GM18861 (cell line): ENCODE measurements at regions not wholly inside any gene's neighbourhood (a gene's known extent, or its start where the extent isn't known, plus 50 kb on each side); places are given as distances from the start of the nearest gene placed in this dataset.

ENCODE experiments used
- ATAC-seq: cut with Tn5 transposase; IDR thresholded peaks from one replicate; pipeline ENCODE4 v1.9.1; 2021; ENCODE audit not compliant: unreplicated experiment

GRCh38 chr12:92537290-92537960 is 165.4 kb upstream of the PLEKHG7 start:
- no peak for ATAC-seq

DNA sequence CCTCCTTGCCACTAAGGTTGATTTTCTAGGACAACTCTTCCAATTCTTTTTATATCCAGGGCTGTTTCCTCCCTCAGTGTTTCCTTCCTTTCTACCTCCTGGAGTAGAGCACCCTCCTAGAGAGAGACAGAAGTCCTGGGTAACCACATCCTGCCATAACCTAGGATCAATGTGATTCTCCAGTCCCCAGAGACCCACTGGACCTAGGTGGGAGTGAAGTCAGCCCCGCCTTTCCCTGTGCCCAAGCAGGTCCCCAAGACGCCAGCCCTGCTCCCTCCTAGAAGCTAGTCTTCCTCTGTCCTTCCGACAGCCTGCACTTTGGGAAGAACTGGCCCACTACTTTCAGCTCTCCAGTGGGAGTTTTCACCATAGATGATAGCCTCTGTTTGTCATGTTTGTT is 166.8 kb upstream of the PLEKHG7 start:
- no peak for ATAC-seq

GRCh38 chr12:92533280-92533890 is 169.4 kb upstream of the PLEKHG7 start:
- no peak for ATAC-seq

DNA sequence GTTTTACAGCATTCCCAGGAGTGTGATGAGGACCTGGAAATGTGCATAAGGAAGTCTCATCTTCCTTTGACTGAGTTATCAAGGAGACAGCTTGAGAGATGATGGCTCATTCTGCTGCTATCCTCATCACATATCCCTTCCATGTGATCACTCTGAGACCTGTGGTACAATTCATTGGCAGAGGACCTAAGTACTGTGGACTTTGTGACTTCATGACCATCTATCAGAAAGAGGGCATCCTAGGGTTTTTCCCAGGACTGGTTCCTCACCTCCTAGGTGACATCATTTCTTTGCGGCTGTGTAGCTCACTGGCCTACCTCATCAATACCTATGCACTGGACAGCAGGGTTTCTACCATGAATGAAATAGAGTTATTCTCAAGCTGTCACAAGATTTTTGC is 172.1 kb upstream of the PLEKHG7 start:
- ATAC-seq = no peak

DNA sequence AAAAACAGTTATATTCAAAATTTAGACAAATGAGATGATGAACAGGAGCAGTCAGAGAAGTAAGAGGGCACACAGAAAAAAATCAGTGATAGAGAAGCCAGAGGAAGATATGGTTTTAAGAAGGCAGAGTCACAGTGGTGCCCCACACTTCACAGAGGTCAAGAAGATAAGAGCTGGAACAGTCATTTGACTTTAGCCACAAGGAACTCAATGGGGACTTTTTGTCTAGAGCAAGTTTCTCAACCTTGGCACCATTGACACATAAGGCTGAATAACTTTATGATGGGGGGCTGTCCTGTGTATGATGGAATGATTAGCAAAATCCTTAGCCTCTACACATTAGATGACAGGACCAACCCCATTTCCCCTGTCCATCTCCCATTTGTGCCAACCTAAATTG is 172.8 kb upstream of the PLEKHG7 start:
- peak; percentile 54 for ATAC-seq

DNA sequence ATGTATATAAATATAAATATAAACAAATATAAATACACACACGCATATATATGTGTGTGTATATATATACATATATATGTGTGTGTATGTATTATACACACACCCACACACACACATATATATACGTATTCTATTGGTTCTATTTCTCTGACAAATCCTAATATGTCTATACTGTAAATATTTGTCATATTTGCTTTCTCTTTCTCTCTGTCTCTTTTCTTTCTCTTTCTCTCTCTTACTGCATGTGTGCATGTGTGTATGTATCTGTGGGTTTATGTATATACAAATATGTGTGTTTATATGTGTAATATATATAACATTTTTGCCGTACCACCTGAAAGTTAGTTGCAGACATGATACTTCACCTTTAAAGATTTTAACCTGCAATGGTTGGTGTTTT is 174.2 kb upstream of the PLEKHG7 start:
- ATAC-seq = no peak

GRCh38 chr12:92528097-92528496 is 174.7 kb upstream of the PLEKHG7 start:
- ATAC-seq = no peak

DNA sequence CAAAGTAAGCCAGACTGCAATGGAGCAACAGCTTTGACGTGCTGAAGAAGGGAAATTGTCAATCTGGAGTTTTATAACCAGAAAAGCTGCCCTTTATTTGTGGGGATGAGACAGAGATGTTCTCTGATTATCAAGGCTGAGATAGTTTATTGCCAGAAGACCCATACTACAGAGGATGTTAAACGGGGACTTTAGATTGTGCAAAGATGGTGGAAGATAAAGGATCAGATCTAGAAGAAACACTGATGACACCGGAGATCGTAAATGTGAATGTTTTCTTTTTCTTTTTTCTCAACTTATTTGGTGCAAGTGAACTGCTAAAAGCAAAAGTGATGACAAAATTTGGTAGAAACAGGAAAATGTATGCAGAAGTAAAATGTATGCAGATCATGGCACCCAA is 178.3 kb upstream of the PLEKHG7 start:
- ATAC-seq = no peak

GRCh38 chr12:92520511-92520910 is 182.3 kb upstream of the PLEKHG7 start:
- ATAC-seq = no peak

DNA sequence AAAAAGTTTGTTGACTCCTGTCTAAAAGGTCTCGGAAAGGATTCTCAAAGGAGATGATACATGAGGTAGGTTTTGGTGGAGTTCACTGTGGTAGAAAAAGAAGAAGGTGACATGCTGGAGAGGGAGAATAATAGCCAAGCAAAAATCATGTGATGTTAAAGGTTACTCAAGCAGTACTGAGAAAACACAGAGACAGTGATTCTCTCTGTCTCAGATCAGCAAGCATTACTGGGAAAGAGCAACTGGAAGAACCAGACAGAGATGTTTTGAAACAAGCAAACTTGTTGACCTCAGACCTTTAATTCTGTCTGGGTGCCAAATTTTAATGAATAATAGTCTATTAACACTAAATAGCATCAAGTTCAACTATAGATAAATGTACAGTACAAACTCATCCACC is 183.5 kb upstream of the PLEKHG7 start:
- ATAC-seq = no peak

DNA sequence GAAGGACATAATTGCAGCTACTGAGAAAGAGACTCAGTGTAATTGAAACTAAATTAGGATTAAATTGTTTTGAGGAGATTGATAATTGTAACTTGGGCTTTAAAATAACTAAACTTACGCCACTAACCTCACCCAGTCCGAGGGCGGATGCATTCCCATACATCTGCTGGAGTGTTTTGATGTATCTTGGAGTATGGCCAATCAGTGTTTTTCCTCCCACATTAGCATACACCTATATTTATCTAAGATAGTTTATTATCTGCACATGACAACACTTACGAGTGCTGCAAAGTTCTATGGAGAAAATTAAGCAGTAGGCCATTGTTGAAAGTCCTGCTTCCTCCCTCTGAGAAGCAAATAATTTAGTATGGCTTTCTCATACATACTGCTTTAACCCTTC is 184.7 kb upstream of the PLEKHG7 start:
- ATAC-seq = no peak

DNA sequence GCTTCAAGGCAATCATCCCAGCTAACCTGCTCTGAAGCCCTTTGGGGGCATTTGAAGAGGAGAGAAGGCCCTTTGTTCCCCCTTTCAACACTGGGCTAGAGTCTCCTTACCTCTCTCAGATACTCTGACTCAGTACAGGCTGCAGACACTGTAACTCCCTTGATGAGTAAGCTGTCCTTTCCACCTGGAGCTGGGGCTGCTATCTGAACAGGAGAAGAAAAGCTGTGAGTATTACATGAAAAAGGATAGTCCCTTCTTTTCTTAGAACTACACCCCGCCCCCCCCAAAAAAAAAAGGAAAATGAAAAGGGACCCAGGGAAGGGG is 186.6 kb upstream of the PLEKHG7 start:
- ATAC-seq = no peak

DNA sequence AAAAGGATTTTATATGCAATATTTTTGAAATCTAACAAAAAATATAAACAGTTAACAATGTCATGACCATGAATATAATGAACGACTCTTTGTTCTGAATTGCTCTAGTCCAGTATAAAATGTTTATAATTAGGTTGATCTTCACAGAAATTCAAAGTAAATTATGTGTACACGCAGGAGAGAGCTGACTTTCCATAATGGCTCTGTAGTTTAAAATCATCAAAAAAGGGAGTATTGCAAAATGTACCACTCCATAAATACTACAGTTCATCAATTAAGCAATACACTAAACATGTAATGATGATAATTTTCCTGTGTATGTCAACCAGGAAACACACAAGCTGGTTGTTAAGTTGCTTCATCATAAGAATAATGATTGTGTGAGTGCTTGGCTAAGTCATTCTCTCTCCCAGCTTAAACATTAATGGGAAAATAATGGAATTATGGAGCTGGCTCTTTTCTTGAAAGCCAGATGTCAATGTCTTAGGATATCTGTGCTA is 189.5 kb upstream of the PLEKHG7 start:
- no peak for ATAC-seq

- ATAC-seq = no peak
Observed at GRCh38 chr12:92511786-92512185, 191.0 kb upstream of the PLEKHG7 start.

- no peak for ATAC-seq
Observed at GRCh38 chr12:92509156-92509738, 193.5 kb upstream of the PLEKHG7 start.

GRCh38 chr12:92506891-92507290 is 195.9 kb upstream of the PLEKHG7 start:
- no peak for ATAC-seq

GRCh38 chr12:92506460-92506859 is 196.3 kb upstream of the PLEKHG7 start:
- no peak for ATAC-seq

DNA sequence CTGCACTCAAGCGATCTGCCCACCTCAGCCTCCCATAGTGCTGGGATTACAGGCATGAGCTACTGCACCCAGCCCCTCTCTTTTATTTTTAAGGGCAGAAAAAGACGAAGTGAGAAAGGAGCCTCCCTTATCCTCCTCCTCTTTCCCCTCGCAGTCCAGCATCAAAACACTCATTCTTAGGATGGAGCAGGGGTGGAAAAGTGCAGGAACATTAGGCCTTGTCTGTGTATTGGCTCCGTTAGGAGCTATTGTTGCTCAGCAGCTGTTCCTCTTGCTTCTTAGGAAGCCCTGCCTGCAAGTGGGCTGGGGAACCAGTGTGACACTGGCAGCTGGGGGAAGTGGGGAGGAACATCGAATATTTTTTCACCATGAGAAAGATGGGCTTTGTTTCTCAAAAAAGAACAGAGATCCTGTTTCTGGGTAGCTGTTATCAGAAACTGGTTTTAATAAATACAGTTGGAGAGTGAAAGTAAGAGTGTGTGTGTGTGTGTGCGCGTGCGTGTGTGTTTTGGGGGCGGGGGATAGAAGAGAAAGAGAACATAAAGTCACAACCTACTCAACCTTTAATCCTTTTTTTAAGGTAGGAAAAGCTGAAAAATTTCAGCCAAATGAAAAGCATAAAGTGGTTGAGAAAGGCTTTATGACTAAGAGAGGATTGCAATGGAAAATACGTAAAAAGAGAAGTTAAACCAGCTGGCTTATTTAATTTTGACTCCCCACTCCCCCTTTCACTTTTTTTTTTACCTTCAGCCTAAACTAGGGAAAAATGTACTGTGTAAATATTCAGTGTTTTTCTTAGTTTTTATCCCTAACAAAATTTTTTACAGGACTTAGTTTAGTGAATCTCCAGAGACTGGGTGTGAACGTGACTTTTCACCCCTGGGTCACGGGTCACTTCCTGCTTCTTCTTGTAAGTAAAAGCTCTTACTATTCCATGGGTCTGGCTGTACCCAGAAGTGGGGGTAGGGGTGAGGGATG is 197.2 kb upstream of the PLEKHG7 start:
- ATAC-seq = no peak

DNA sequence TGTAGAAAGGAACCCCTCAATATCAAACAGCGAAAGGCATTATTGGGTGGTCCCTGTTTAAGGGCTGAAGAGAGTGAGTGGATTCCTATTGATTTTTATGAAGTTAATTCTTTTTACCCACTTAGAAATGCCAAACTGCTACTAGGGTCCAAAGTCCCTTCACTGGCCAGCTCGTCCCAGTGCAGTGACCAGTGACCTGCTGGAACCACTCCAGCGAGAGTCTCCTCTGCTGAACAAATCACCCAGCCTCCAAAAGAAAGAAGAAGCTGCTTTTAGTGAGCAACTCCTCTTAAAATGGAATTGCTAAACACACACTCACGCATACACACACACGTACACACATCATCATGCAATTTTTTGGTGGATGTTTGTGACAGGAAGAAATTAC is 198.2 kb upstream of the PLEKHG7 start:
- no peak for ATAC-seq

- ATAC-seq = no peak
Observed at GRCh38 chr12:92503971-92504593, 198.7 kb upstream of the PLEKHG7 start.
